ENCODE measurements at regions not wholly inside any gene's neighbourhood (a gene's known extent, or its start where the extent isn't known, plus 50 kb on each side); places are given as distances from the start of the nearest gene placed in this dataset.

- no peak overlapping the region for H3K4me3 ChIP-seq
Measured at GRCh38 chr5:6806668-6807067, 93.4 kb downstream of the TENT4A start.

GRCh38 chr5:6808462-6808861 is 95.2 kb downstream of the TENT4A start:
- no peak overlapping the region for H3K4me3 ChIP-seq
- H3K27ac ChIP-seq = no peak overlapping the region

More at GRCh38 chr5:6806668-6807067, 93.4 kb downstream of the TENT4A start:
- no peak overlapping the region for H3K27ac ChIP-seq

- Histone ChIP-seq H3K4me3 (no peak overlapping the region), H3K27ac (no peak overlapping the region)
Measured at GRCh38 chr5:6810641-6811405, 97.6 kb downstream of the TENT4A start.

- no peak overlapping the region for H3K4me3 ChIP-seq
Measured at GRCh38 chr5:6812091-6812490, 98.9 kb downstream of the TENT4A start.

GRCh38 chr5:6812800-6813731 is 99.8 kb downstream of the TENT4A start:
- no peak overlapping the region for H3K4me3 ChIP-seq
- no peak overlapping the region for H3K27ac ChIP-seq

More at GRCh38 chr5:6812091-6812490, 98.9 kb downstream of the TENT4A start:
- no peak overlapping the region for H3K27ac ChIP-seq

- no peak overlapping the region for H3K4me3 ChIP-seq
- H3K27ac ChIP-seq = no peak overlapping the region
Measured at GRCh38 chr5:6814816-6815215, 101.6 kb downstream of the TENT4A start.

GRCh38 chr5:6818594-6819511 is 105.6 kb downstream of the TENT4A start:
- H3K4me3 ChIP-seq = no peak overlapping the region
- H3K27ac ChIP-seq = no peak overlapping the region

GRCh38 chr5:6819521-6819920 is 106.3 kb downstream of the TENT4A start:
- Histone ChIP-seq H3K27ac (no peak overlapping the region), H3K4me3 (no peak overlapping the region)

GRCh38 chr5:6820851-6821479 is 107.7 kb downstream of the TENT4A start:
- no peak overlapping the region for H3K4me3 ChIP-seq
- H3K27ac ChIP-seq = no peak overlapping the region

- Histone ChIP-seq H3K4me3 (no peak overlapping the region), H3K27ac (no peak overlapping the region)
Measured at GRCh38 chr5:6822068-6822467, 108.8 kb downstream of the TENT4A start.

- no peak overlapping the region for H3K4me3 ChIP-seq
- H3K27ac ChIP-seq = no peak overlapping the region
Measured at GRCh38 chr5:6822556-6823343, 109.5 kb downstream of the TENT4A start.

GRCh38 chr5:6823996-6824395 is 110.8 kb downstream of the TENT4A start:
- no peak overlapping the region for H3K4me3 ChIP-seq
- H3K27ac ChIP-seq = no peak overlapping the region

- H3K4me3 ChIP-seq = no peak overlapping the region
Measured at GRCh38 chr5:6825678-6826244, 112.5 kb downstream of the TENT4A start.

GRCh38 chr5:6826756-6827155 is 113.5 kb downstream of the TENT4A start:
- H3K4me3 ChIP-seq = no peak overlapping the region
- no peak overlapping the region for H3K27ac ChIP-seq

More at GRCh38 chr5:6825678-6826244, 112.5 kb downstream of the TENT4A start:
- no peak overlapping the region for H3K27ac ChIP-seq

GRCh38 chr5:6827526-6828219 is 114.4 kb downstream of the TENT4A start:
- H3K4me3 ChIP-seq = peak overlapping the region in 2 of 7 experiments; percentile 8 to 23
- peak overlapping the region in 3 of 21 experiments; percentile 36 to 74 (median 72) for H3K27ac ChIP-seq

- H3K27ac ChIP-seq = peak overlapping the region in 1 of 21 experiments; percentile 10
Measured at GRCh38 chr5:6829150-6829784, 116.0 kb downstream of the TENT4A start.

GRCh38 chr5:6830643-6831239 is 117.5 kb downstream of the TENT4A start:
- Histone ChIP-seq H3K4me3 (no peak overlapping the region), H3K27ac (no peak overlapping the region)

More at GRCh38 chr5:6829150-6829784, 116.0 kb downstream of the TENT4A start:
- H3K4me3 ChIP-seq = no peak overlapping the region
